ENCODE measurements at regions not wholly inside any gene's neighbourhood (a gene's known extent, or its start where the extent isn't known, plus 50 kb on each side); places are given as distances from the start of the nearest gene placed in this dataset.

DNA sequence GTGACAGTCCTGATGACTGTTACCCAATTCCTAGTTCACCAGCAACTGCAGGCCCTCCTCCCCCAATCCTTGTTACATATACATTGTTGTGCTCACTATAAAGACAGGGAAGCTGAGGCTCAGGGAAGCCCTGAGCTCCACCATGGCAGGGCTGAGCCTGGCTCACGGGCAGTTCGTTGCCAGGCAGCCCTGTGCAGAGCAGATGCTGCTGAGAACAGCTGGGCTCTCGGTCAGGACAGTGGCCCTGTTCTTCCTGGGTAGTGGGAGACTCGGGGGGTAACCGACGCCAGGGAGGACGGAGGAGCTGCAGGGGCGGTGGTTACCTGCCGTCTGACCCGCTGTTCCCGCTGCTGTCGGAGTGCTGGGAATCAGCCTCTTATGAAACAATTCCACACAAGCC is 80.9 kb upstream of the ZNF469 start:
- DNase-seq (ENCODE audit: low read depth, low spot score): no peak
- POLR2A ChIA-PET: interaction anchor here (1.0 kb wide), 1 partner anchor 20 kb away, joined by 3 read pairs; no protein-coding TSS in a partner anchor
- CTCF ChIA-PET: no interaction called here

DNA sequence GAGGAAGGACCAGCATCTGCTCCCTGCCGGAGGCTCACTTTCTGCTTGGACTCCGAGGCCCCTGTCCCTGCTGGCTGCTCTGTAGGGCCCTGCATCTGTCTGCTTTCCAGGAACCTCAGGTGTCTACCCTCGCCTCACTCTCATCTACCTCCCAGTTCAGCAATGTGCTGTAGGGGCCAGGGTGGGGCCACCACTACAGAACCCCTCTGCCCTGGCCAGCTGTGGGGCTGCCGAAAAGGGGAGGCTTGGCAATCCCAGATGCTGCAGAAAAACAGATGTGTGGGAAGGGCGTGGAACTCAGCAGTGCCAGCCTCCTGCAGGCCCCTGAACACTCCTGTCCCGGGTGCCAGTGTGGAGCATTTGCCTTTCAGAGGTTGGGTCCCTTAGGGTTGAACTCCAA is 80.1 kb upstream of the ZNF469 start:
- ChIA-PET POLR2A (interaction anchor here (1.0 kb wide), 1 partner anchor 21 kb away, joined by 3 read pairs; no protein-coding TSS in a partner anchor), CTCF (interaction anchor here (1.8 kb wide), 1 partner anchor 15 kb away, joined by 5 read pairs; no protein-coding TSS in a partner anchor)
- TF ChIP-seq, protein P1, sequence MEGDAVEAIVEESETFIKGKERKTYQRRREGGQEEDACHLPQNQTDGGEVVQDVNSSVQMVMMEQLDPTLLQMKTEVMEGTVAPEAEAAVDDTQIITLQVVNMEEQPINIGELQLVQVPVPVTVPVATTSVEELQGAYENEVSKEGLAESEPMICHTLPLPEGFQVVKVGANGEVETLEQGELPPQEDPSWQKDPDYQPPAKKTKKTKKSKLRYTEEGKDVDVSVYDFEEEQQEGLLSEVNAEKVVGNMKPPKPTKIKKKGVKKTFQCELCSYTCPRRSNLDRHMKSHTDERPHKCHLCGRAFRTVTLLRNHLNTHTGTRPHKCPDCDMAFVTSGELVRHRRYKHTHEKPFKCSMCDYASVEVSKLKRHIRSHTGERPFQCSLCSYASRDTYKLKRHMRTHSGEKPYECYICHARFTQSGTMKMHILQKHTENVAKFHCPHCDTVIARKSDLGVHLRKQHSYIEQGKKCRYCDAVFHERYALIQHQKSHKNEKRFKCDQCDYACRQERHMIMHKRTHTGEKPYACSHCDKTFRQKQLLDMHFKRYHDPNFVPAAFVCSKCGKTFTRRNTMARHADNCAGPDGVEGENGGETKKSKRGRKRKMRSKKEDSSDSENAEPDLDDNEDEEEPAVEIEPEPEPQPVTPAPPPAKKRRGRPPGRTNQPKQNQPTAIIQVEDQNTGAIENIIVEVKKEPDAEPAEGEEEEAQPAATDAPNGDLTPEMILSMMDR (IDR thresholded peaks at IDR 0.05; ENCODE audit: insufficient read depth, low read length, missing control alignments): no peak
- H3K4me3 ChIP-seq (ENCODE audit: low read depth, low read length): no peak overlapping the region
- DNase-seq (ENCODE audit: low read depth, low spot score): no peak

More for the DNA sequence above, 80.9 kb upstream of the ZNF469 start:
- H3K4me3 ChIP-seq (ENCODE audit: low read depth, low read length): no peak overlapping the region
- TF ChIP-seq, protein P1 (IDR thresholded peaks at IDR 0.05; ENCODE audit: insufficient read depth, low read length, missing control alignments): no peak

DNA sequence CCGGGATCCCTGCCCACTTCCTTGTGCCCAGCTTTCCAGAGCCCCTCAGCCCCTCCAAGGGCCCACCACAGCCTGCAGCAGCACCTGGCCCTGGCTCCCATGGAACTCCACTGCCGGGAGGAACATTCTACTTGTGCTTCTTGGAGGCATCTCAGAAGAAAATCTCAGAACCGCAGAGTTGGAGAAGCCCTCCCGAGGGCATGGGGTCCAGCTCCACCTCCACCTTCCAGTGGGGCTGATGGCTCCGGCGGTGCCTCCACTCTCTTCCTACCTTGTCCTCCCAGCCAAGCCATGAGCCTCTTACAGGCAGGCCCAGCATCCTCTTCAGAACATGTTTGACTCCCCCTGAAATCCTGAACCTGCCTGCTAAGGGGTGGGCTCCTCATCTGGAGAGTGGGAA is 79.4 kb upstream of the ZNF469 start:
- CTCF ChIA-PET: interaction anchor here (1.0 to 1.8 kb wide), 4 partner anchors 11 to 15 kb away, joined by 3 to 6 read pairs (median 4); no protein-coding TSS in a partner anchor
- H3K4me3 ChIP-seq (ENCODE audit: low read depth, low read length): no peak overlapping the region
- TF ChIP-seq, protein P1 (IDR thresholded peaks at IDR 0.05; ENCODE audit: insufficient read depth, low read length, missing control alignments): no peak
- POLR2A ChIA-PET: no interaction called here
- no peak for DNase-seq (ENCODE audit: low read depth, low spot score)

DNA sequence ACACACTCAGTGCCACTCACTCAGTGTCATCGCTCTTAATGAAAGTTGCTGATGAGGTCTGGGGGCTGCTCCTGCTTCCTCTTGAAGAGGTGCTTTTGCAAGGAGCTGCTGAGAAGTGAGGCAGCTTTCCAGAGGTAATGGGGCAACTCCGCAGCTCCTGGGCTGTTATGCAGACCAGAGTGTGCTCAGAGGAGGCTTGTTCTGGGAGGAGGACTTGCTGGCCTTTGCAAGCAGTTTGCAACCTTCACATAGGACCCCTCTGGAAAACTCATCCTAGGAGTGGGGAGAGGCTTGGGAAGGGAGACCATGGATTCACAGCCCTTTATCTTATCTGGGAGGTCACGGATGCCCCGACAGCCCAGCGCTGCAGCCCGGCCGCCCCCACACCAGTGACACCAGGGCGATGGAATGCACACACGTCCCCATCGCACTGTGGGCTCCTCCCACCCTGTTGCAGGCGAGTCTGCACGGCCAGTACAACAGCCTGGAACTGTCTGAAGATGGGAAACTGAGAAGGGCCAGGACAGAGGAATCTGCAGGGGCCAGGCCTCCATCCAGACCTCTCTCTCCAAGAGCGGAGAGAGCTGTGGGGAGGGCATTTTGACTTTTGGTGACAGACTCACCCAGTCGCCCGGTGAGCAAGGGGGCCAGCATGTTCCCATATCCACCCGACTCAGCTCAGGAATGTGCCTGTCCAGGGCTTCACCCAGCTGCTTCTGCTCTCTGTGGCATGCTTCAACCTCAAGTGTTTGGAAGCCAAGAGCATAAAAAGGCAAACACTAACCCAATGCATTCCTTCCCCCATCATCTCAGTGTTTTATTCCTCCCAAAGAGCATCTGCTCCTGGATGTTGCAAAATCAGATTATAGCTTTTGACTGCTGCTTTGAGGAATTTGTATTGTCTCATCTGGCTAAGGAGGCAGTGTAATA is 78.6 kb upstream of the ZNF469 start:
- ChIA-PET CTCF (interaction anchor here (1.0 to 1.8 kb wide), 4 partner anchors 11 to 16 kb away, joined by 3 to 6 read pairs (median 4); no protein-coding TSS in a partner anchor), POLR2A (interaction anchor here (0.6 to 0.8 kb wide), 4 partner anchors 13 to 352 kb away, joined by 3 to 6 read pairs (median 3); no protein-coding TSS in a partner anchor)
- peak; percentile 92 for DNase-seq (ENCODE audit: low read depth, low spot score)
- TF ChIP-seq, protein P1 (IDR thresholded peaks at IDR 0.05; ENCODE audit: insufficient read depth, low read length, missing control alignments): no peak
- 0 out of 2 replicates have a peak overlapping the region, but pooled peaks have one; percentile 19 for H3K4me3 ChIP-seq (ENCODE audit: low read depth, low read length)

DNA sequence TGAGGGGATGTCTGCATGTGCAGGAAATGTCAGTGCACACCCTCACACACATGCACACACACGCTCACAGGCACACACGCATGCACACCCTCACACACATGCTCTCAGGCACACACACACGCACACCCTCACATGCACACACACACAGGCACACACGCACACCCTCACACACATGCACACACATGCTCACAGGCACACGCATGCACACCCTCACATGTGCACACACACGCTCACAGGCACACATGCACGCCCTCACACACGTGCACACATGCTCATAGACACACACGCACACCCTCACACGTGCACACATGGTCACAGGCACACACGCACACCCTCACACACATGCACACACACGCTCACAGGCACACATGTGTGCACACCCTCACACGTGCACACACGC is 77.6 kb upstream of the ZNF469 start:
- TF ChIP-seq, protein P1 (IDR thresholded peaks at IDR 0.05; ENCODE audit: insufficient read depth, low read length, missing control alignments): no peak
- DNase-seq (ENCODE audit: low read depth, low spot score): no peak
- no peak overlapping the region for H3K4me3 ChIP-seq (ENCODE audit: low read depth, low read length)
- ChIA-PET CTCF (interaction anchor here (1.7 kb wide), 1 partner anchor 15 kb away, joined by 6 read pairs; no protein-coding TSS in a partner anchor), POLR2A (interaction anchor here (0.6 kb wide), 1 partner anchor 12 kb away, joined by 3 read pairs; no protein-coding TSS in a partner anchor)

DNA sequence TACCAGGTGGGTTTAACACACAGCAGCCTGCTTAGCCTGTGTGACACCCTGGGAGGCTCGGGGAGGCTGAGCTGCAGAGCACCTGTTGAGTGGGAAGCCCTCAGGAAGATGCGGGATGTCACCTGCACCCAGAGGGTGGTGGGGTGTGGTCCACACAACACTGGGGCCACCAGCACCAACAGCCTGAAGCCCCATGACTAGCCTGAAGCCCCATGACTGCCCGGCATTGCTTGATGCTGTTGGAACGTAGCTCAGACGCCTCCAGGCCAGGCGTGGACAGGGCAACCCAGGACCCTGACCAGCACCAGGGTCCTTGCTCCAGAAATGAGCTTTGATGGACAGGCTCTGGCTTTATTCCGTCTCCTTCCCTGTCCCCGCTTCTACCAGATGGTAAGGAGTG is 76.3 kb upstream of the ZNF469 start:
- DNase-seq (ENCODE audit: low read depth, low spot score): no peak
- ChIA-PET CTCF (interaction anchor here (1.0 to 1.2 kb wide), 2 partner anchors 10 to 20 kb away, joined by 3 to 4 read pairs; no protein-coding TSS in a partner anchor), POLR2A (interaction anchor here (0.9 to 1.4 kb wide), 4 partner anchors 9 to 77 kb away, joined by 3 to 13 read pairs (median 5); partner anchors contain the start of gene ZNF469)
- TF ChIP-seq, protein P1 (IDR thresholded peaks at IDR 0.05; ENCODE audit: insufficient read depth, low read length, missing control alignments): no peak
- H3K4me3 ChIP-seq (ENCODE audit: low read depth, low read length): no peak overlapping the region

Data from AG04449 (cell line).